ENCODE measurements at regions not wholly inside any gene's neighbourhood (a gene's known extent, or its start where the extent isn't known, plus 50 kb on each side); places are given as distances from the start of the nearest gene placed in this dataset.

GRCh38 chrX:127606590-127606989, 445.6 kb downstream of the ACTRT1 start:
- no peak overlapping the region for H3K27ac ChIP-seq (ENCODE audit: extremely low read depth, low read depth, low read length)
- POLR2A ChIA-PET: no interaction called here
- H3K4me1 ChIP-seq (ENCODE audit: control insufficient read depth, insufficient read depth, low read length): no peaks in the 10 kb centered on the region
- no peak for TF ChIP-seq ZNF416 (tag by site-specific recombination; IDR thresholded peaks at IDR 0.05)
- no peak for TF ChIP-seq ZNF791 (tag by site-specific recombination; IDR thresholded peaks at IDR 0.05)
- no peak for TF ChIP-seq ZNF560 (tag by site-specific recombination; IDR thresholded peaks at IDR 0.05; ENCODE audit: borderline replicate concordance)
- no peak for TF ChIP-seq ZNF843 (tag by site-specific recombination; IDR thresholded peaks at IDR 0.05)
- TF ChIP-seq GLIS2 (tag by site-specific recombination; IDR thresholded peaks at IDR 0.05): no peak
- no peak for TF ChIP-seq ZNF175 (tag by site-specific recombination; IDR thresholded peaks at IDR 0.05)
- TF ChIP-seq ZNF24 (tag by site-specific recombination; IDR thresholded peaks at IDR 0.05): no peak
- TF ChIP-seq TSHZ1 (tag by site-specific recombination; IDR thresholded peaks at IDR 0.05; ENCODE audit: borderline replicate concordance): no peak
- TF ChIP-seq HOXA7 (CRISPR knock-in tag; IDR thresholded peaks at IDR 0.05; ENCODE audit: borderline replicate concordance): no peak
- TF ChIP-seq TRIM28 (IDR thresholded peaks at IDR 0.05; ENCODE audit: borderline replicate concordance, low read length): no peak
- TF ChIP-seq ZNF660 (tag by site-specific recombination; IDR thresholded peaks at IDR 0.05): no peak
- TF ChIP-seq ZNF266 (tag by site-specific recombination; IDR thresholded peaks at IDR 0.05; ENCODE audit: low read depth): no peak
- no peak for TF ChIP-seq ZNF677 (tag by site-specific recombination; IDR thresholded peaks at IDR 0.05)
- TF ChIP-seq ZNF561 (tag by site-specific recombination; IDR thresholded peaks at IDR 0.05; ENCODE audit: borderline replicate concordance): no peak
- TF ChIP-seq MZF1 (tag by site-specific recombination; IDR thresholded peaks at IDR 0.05; ENCODE audit: borderline replicate concordance): no peak
- no peak for TF ChIP-seq OVOL3 (tag by site-specific recombination; IDR thresholded peaks at IDR 0.05)
- H3K36me3 ChIP-seq (ENCODE audit: control insufficient read depth in 2 of 2, insufficient read depth in 1 of 2, low read length in 2 of 2): no peaks in the 10 kb centered on the region
- CTCF ChIA-PET: no interaction called here
- H3K9me3 ChIP-seq (ENCODE audit: control insufficient read depth, insufficient read depth, low read depth, low read length): no peaks in the 10 kb centered on the region
- H3K4me3 ChIP-seq (ENCODE audit: low read depth, low read length): no peak overlapping the region

GRCh38 chrX:127596882-127597281, 455.3 kb downstream of the ACTRT1 start:
- Histone ChIP-seq H3K27ac (ENCODE audit: extremely low read depth, low read depth, low read length) (no peak overlapping the region), H3K4me1 (ENCODE audit: control insufficient read depth, insufficient read depth, low read length) (no peaks in the 10 kb centered on the region), H3K4me3 (ENCODE audit: low read depth, low read length) (no peak overlapping the region), H3K36me3 (ENCODE audit: control insufficient read depth in 2 of 2, insufficient read depth in 1 of 2, low read length in 2 of 2) (no peaks in the 10 kb centered on the region), H3K9me3 (ENCODE audit: control insufficient read depth, insufficient read depth, low read depth, low read length) (no peaks in the 10 kb centered on the region)
- ChIA-PET POLR2A (no interaction called here), CTCF (no interaction called here)
- no peak for TF ChIP-seq ZNF266 (tag by site-specific recombination; IDR thresholded peaks at IDR 0.05; ENCODE audit: low read depth)
- TF ChIP-seq ZNF132 (tag by site-specific recombination; IDR thresholded peaks at IDR 0.05; ENCODE audit: borderline replicate concordance): no peak
- no peak for TF ChIP-seq ZNF350 (tag by site-specific recombination; IDR thresholded peaks at IDR 0.05)
- TF ChIP-seq ZNF529 (tag by site-specific recombination; IDR thresholded peaks at IDR 0.05; ENCODE audit: insufficient replicate concordance): no peak
- no peak for TF ChIP-seq ZNF621 (tag by site-specific recombination; IDR thresholded peaks at IDR 0.05)
- TF ChIP-seq SCRT2 (tag by site-specific recombination; IDR thresholded peaks at IDR 0.05): no peak
- no peak for TF ChIP-seq ZNF624 (tag by site-specific recombination; IDR thresholded peaks at IDR 0.05)
- no peak for TF ChIP-seq ZNF311 (tag by site-specific recombination; IDR thresholded peaks at IDR 0.05; ENCODE audit: borderline replicate concordance)
